ENCODE measurements at regions not wholly inside any gene's neighbourhood (a gene's known extent, or its start where the extent isn't known, plus 50 kb on each side); places are given as distances from the start of the nearest gene placed in this dataset.

DNA sequence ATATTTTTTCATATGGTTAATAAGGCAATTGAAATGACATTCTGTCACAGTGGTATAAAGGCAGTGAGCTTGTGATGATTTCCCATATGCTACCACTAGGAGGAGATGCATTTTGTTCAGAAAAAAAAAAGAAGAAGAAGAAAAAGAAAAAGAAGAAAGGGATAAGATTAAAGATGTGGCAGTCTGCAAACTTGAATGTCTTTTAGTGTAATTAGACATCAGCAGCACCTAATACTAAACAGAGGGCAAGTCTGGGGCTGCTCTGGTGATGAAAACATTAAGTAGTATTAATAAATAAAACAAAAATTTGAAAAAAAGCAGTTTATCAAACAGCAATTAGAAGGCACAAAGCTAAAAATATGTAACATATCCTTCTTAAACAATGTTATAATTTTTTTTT, 95.4 kb upstream of the DEFB112 start:
- no peaks in the 10 kb centered on the region for H3K27me3 ChIP-seq (ENCODE audit: insufficient read depth, low read depth)
- H3K4me1 ChIP-seq (replicated peaks; ENCODE audit: insufficient read depth), result no peaks in the 10 kb centered on the region
- no TSS peak for BruUV-seq (replicated peaks)
- H3K4me3 ChIP-seq, result no peak overlapping the region
- CTCF ChIA-PET, result no interaction called here
- H3K9me2 ChIP-seq (ENCODE audit: insufficient read depth), result no peaks in the 10 kb centered on the region
- H3K4me2 ChIP-seq, result no peak overlapping the region
- H3K79me2 ChIP-seq (ENCODE audit: low read depth), result no peaks in the 10 kb centered on the region
- no peaks in the 10 kb centered on the region for H3F3A ChIP-seq (ENCODE audit: insufficient read depth, low read depth)
- H3K27ac ChIP-seq, result no peak overlapping the region
- TF ChIP-seq, protein P1, sequence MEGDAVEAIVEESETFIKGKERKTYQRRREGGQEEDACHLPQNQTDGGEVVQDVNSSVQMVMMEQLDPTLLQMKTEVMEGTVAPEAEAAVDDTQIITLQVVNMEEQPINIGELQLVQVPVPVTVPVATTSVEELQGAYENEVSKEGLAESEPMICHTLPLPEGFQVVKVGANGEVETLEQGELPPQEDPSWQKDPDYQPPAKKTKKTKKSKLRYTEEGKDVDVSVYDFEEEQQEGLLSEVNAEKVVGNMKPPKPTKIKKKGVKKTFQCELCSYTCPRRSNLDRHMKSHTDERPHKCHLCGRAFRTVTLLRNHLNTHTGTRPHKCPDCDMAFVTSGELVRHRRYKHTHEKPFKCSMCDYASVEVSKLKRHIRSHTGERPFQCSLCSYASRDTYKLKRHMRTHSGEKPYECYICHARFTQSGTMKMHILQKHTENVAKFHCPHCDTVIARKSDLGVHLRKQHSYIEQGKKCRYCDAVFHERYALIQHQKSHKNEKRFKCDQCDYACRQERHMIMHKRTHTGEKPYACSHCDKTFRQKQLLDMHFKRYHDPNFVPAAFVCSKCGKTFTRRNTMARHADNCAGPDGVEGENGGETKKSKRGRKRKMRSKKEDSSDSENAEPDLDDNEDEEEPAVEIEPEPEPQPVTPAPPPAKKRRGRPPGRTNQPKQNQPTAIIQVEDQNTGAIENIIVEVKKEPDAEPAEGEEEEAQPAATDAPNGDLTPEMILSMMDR (conservative IDR thresholded peaks at IDR 0.05), result peak; percentile 73
- TF ChIP-seq EZH2 (IDR thresholded peaks at IDR 0.05; ENCODE audit: low read depth), result no peak
- no peaks in the 10 kb centered on the region for H3K9me3 ChIP-seq (ENCODE audit: insufficient read depth, low read depth)
- no peaks in the 10 kb centered on the region for H4K20me1 ChIP-seq (ENCODE audit: insufficient read depth)
- no peak for DNase-seq
- intact Hi-C loops (cut with micrococcal nuclease; ENCODE audit: unreplicated experiment), result no loop called here
- H2AFZ ChIP-seq, result no peak overlapping the region
- no peaks in the 10 kb centered on the region for H3K36me3 ChIP-seq (ENCODE audit: low read depth)
- POLR2A ChIA-PET (ENCODE audit: unreplicated experiment), result interaction anchor here (0.7 kb wide), 1 partner anchor 684 kb away, joined by 8 read pairs; no protein-coding TSS in a partner anchor

- intact Hi-C loops (cut with micrococcal nuclease; ENCODE audit: unreplicated experiment), result no loop called here
- no TSS peak for BruUV-seq (replicated peaks)
- Histone ChIP-seq H4K20me1 (ENCODE audit: insufficient read depth) (no peaks in the 10 kb centered on the region), H3K79me2 (ENCODE audit: low read depth) (no peaks in the 10 kb centered on the region), H2AFZ (no peak overlapping the region), H3K4me2 (no peak overlapping the region), H3K9me2 (ENCODE audit: insufficient read depth) (no peaks in the 10 kb centered on the region), H3K4me3 (no peak overlapping the region), H3K27me3 (ENCODE audit: insufficient read depth, low read depth) (no peaks in the 10 kb centered on the region), H3K36me3 (ENCODE audit: low read depth) (no peaks in the 10 kb centered on the region), H3K27ac (no peak overlapping the region), H3F3A (ENCODE audit: insufficient read depth, low read depth) (no peaks in the 10 kb centered on the region), H3K9me3 (ENCODE audit: insufficient read depth, low read depth) (no peaks in the 10 kb centered on the region), H3K4me1 (replicated peaks; ENCODE audit: insufficient read depth) (no peaks in the 10 kb centered on the region)
- CTCF ChIA-PET, result no interaction called here
- TF ChIP-seq EZH2 (IDR thresholded peaks at IDR 0.05; ENCODE audit: low read depth), result no peak
- TF ChIP-seq, protein P1 (conservative IDR thresholded peaks at IDR 0.05), result no peak
- DNase-seq, result no peak
- POLR2A ChIA-PET (ENCODE audit: unreplicated experiment), result no interaction called here
Measured at GRCh38 chr6:50147371-50147770, 97.6 kb upstream of the DEFB112 start.

GRCh38 chr6:50180646-50181045, 130.9 kb upstream of the DEFB112 start:
- CTCF ChIA-PET, result no interaction called here
- no peak for TF ChIP-seq EZH2 (IDR thresholded peaks at IDR 0.05; ENCODE audit: low read depth)
- H3F3A ChIP-seq (ENCODE audit: insufficient read depth, low read depth), result no peaks in the 10 kb centered on the region

GRCh38 chr6:50185006-50185405, 135.3 kb upstream of the DEFB112 start:
- no peaks in the 10 kb centered on the region for H3K36me3 ChIP-seq (ENCODE audit: low read depth)
- H3K27ac ChIP-seq, result no peak overlapping the region
- no peak overlapping the region for H3K4me3 ChIP-seq
- no peaks in the 10 kb centered on the region; the same call in 1 of the 2 replicates for H3K9me2 ChIP-seq (ENCODE audit: insufficient read depth)
- no TSS peak for BruUV-seq (replicated peaks)
- H4K20me1 ChIP-seq (ENCODE audit: insufficient read depth), result no peaks in the 10 kb centered on the region
- H3K79me2 ChIP-seq (ENCODE audit: low read depth), result no peaks in the 10 kb centered on the region
- TF ChIP-seq, protein P1 (conservative IDR thresholded peaks at IDR 0.05), result no peak
- CTCF ChIA-PET, result no interaction called here
- no peak overlapping the region for H2AFZ ChIP-seq
- no peak for DNase-seq
- no peaks in the 10 kb centered on the region for H3K9me3 ChIP-seq (ENCODE audit: insufficient read depth, low read depth)
- no peak overlapping the region for H3K4me2 ChIP-seq
- intact Hi-C loops (cut with micrococcal nuclease; ENCODE audit: unreplicated experiment), result no loop called here
- H3K27me3 ChIP-seq (ENCODE audit: insufficient read depth, low read depth), result no peaks in the 10 kb centered on the region
- H3K4me1 ChIP-seq (replicated peaks; ENCODE audit: insufficient read depth), result no peaks in the 10 kb centered on the region
- no peaks in the 10 kb centered on the region for H3F3A ChIP-seq (ENCODE audit: insufficient read depth, low read depth)
- POLR2A ChIA-PET (ENCODE audit: unreplicated experiment), result no interaction called here

More at GRCh38 chr6:50180646-50181045, 130.9 kb upstream of the DEFB112 start:
- H3K4me3 ChIP-seq, result no peak overlapping the region
- no peak overlapping the region for H3K4me2 ChIP-seq
- POLR2A ChIA-PET (ENCODE audit: unreplicated experiment), result no interaction called here
- H3K27me3 ChIP-seq (ENCODE audit: insufficient read depth, low read depth), result no peaks in the 10 kb centered on the region
- H3K36me3 ChIP-seq (ENCODE audit: low read depth), result no peaks in the 10 kb centered on the region
- no TSS peak for BruUV-seq (replicated peaks)
- H3K9me2 ChIP-seq (ENCODE audit: insufficient read depth), result no peaks in the 10 kb centered on the region; the same call in 1 of the 2 replicates
- no peaks in the 10 kb centered on the region for H3K79me2 ChIP-seq (ENCODE audit: low read depth)
- H3K9me3 ChIP-seq (ENCODE audit: insufficient read depth, low read depth), result no peaks in the 10 kb centered on the region
- H3K4me1 ChIP-seq (replicated peaks; ENCODE audit: insufficient read depth), result no peaks in the 10 kb centered on the region
- intact Hi-C loops (cut with micrococcal nuclease; ENCODE audit: unreplicated experiment), result no loop called here
- no peak for DNase-seq
- H2AFZ ChIP-seq, result no peak overlapping the region
- no peak overlapping the region for H3K27ac ChIP-seq
- H4K20me1 ChIP-seq (ENCODE audit: insufficient read depth), result no peaks in the 10 kb centered on the region

All from PC-9 (cell line).